KOPT-K1 (cell line): ENCODE measurements at regions not wholly inside any gene's neighbourhood (a gene's known extent, or its start where the extent isn't known, plus 50 kb on each side); places are given as distances from the start of the nearest gene placed in this dataset.
"Not testable (repeated sequence)": the region's sequence is repeated elsewhere in the genome, so short reads cannot be mapped to it uniquely, and the experiment has no call there.

Source experiments
- H3K27ac ChIP-seq: fragments of 200-600 bp; sonication (generic); 2 replicates; pipeline ENCODE4 v1.5.1; 2016; ENCODE audit warnings: antibody characterized with exemption, mild to moderate bottlenecking, low read depth, low read length; ENCODE audit not compliant: poor library complexity, severe bottlenecking
- H3K36me3 ChIP-seq: fragments of 200-600 bp; sonication (generic); 2 replicates; pipeline ENCODE4 v1.5.1; 2017; ENCODE audit warnings: antibody characterized with exemption, mild to moderate bottlenecking, low read length, moderate library complexity; ENCODE audit not compliant: insufficient read depth
- H3K9me3 ChIP-seq: fragments of 200-600 bp; sonication (generic); 2 replicates; pipeline ENCODE4 v1.5.1; 2017; ENCODE audit warnings: antibody characterized with exemption, low read length, mild to moderate bottlenecking; ENCODE audit not compliant: insufficient read depth, poor library complexity, severe bottlenecking

DNA sequence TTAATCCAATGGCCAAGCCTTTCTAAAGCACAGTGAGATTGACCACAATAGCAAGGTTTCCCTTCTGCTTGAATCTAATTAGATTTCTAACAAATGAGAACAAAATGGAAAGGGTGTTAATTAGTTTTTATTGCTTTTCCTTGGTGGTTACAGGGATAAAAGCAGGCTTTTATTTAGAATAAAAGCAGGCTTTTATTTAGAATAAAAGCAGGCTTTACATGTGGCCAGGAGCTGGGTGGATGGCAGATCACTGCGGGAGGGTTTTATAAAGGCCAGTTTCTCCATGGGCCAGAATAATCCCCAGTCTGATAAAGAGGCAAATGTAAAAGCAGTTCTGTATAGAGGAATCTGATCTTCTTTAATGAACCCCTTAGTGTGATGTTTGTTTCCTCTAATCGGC lies 470.2 kb downstream of the TMEM232 start:
- no peaks in the 10 kb centered on the region for H3K9me3 ChIP-seq
- H3K36me3 ChIP-seq = no peaks in the 10 kb centered on the region
- no peak overlapping the region for H3K27ac ChIP-seq

GRCh38 chr5:110257971-110258370 lies 468.5 kb downstream of the TMEM232 start:
- Histone ChIP-seq H3K9me3 (no peaks in the 10 kb centered on the region), H3K27ac (no peak overlapping the region), H3K36me3 (no peaks in the 10 kb centered on the region)

DNA sequence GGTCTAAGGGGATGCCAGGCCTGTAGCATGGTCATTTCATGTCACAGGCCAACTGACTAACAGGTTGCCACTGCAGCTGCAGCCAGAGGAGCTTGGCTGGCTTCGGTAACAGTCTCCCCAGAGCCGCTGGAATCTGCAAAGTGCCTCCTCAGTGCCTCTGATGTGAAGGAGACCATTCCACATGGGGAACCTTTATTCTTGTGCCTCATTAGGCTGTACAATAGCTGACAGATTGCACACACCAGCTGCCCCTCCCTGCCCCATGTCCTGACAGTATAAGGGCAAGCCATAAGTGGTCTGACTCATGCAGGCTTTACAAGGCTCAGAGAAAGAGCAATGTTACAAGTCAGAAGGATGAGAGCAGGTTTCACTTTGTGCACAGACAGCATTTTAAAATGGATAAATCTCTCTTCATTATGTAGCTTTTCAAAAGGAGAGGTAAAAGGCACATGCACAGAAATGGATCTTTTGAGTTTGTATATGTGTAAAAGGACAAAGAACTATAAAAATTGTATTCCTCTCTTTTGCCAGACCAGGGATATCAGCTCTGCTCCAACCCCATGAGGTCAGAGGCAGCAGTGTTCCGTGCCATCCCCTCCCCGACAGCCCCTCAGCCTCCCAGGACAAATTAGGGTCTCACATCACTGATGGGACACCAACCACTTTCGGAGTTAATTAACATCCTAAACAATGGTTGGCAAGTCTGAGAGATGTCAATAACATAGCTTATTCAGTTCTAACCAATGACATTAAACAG lies 467.8 kb downstream of the TMEM232 start:
- no peaks in the 10 kb centered on the region for H3K36me3 ChIP-seq

DNA sequence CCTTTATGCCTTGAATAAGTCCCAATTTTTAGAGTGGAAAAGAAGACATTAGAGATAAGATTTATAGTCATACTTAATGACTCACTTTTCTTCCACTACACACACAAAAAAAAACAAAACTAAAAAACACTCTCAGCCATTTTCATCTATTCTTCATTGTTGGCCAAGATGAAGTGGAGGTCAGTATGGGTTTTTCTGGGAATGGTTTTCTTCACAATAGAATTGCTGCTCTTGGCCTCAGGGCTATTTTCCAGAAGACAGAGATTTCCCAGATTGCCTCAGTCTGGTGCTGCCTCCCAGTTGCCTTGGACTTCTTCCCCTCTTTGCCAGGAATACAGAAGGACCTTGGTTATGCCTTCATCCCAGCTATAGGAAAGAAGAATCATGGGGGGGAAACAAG lies 463.7 kb downstream of the TMEM232 start:
- H3K36me3 ChIP-seq = no peaks in the 10 kb centered on the region
- H3K27ac ChIP-seq = no peak overlapping the region
- H3K9me3 ChIP-seq = no peaks in the 10 kb centered on the region

More for the DNA sequence above, 467.8 kb downstream of the TMEM232 start:
- Histone ChIP-seq H3K27ac (no peak overlapping the region), H3K9me3 (no peaks in the 10 kb centered on the region)

DNA sequence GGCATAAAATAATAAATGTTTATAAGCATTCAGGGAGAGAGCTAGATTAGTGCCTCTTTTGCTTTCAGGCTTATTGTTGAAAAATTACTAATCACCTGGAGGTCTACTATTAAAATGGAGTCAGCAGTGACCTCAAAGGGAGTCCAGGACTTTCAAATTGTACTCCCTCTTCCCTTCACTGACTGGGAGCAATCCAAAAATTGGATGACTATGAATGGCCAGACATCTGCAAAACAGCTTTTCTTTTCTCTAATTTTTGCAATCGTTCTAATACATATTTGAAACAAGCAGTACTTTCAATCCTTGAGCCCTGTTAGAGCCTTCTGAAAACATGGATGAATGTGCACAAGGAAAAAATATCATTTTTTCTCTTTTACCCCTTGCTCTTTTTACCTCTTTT lies 461.8 kb downstream of the TMEM232 start:
- Histone ChIP-seq H3K27ac (no peak overlapping the region), H3K36me3 (no peaks in the 10 kb centered on the region), H3K9me3 (no peaks in the 10 kb centered on the region)

- H3K9me3 ChIP-seq = no peaks in the 10 kb centered on the region
- H3K27ac ChIP-seq = no peak overlapping the region
- no peaks in the 10 kb centered on the region for H3K36me3 ChIP-seq
Observed at GRCh38 chr5:110265162-110265561, 461.3 kb downstream of the TMEM232 start.

- Histone ChIP-seq H3K36me3 (no peaks in the 10 kb centered on the region), H3K9me3 (no peaks in the 10 kb centered on the region), H3K27ac (no peak overlapping the region)
Observed at GRCh38 chr5:110267714-110268113, 458.8 kb downstream of the TMEM232 start.

DNA sequence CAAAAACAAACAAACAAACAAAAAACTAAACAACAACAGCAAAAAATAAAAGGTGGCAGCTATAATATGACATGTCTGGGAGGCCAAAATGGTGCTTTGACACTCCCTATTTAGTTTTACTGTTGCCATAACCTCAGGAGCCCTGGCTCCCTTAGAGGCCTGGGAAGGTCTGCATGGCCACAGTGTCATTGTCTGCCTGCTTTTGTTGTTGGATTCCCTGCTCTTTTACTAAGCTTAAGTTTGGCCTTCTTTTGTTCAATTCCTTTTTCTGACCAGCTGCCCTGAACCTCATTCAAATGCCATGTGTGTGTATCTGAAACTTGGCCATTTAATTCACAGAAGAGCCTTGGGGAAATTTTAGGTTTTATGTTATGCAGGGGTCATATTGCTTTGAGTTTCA lies 458.2 kb downstream of the TMEM232 start:
- Histone ChIP-seq H3K9me3 (no peaks in the 10 kb centered on the region), H3K27ac (no peak overlapping the region)

DNA sequence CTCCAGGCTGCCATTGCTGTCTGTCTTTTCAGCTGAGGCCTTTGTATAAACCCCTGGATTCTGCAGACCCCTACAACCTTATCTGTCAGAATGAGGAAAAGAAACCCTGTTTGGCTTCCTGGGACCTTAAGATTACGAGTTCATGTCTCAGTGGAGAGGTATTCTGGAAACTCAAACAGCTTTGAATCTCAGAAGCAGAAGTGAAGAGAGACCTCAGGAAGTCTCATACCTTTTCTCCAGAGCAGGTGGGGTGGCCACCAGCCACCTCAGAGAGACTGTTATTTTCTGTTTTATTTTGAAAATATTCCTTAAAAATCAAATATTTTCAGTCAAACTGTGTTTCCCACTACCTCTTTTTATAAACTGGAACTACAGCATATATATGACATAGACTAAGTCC lies 457.5 kb downstream of the TMEM232 start:
- no peak overlapping the region for H3K27ac ChIP-seq
- H3K9me3 ChIP-seq = no peaks in the 10 kb centered on the region
- no peaks in the 10 kb centered on the region for H3K36me3 ChIP-seq

More for the DNA sequence above, 458.2 kb downstream of the TMEM232 start:
- H3K36me3 ChIP-seq = no peaks in the 10 kb centered on the region

DNA sequence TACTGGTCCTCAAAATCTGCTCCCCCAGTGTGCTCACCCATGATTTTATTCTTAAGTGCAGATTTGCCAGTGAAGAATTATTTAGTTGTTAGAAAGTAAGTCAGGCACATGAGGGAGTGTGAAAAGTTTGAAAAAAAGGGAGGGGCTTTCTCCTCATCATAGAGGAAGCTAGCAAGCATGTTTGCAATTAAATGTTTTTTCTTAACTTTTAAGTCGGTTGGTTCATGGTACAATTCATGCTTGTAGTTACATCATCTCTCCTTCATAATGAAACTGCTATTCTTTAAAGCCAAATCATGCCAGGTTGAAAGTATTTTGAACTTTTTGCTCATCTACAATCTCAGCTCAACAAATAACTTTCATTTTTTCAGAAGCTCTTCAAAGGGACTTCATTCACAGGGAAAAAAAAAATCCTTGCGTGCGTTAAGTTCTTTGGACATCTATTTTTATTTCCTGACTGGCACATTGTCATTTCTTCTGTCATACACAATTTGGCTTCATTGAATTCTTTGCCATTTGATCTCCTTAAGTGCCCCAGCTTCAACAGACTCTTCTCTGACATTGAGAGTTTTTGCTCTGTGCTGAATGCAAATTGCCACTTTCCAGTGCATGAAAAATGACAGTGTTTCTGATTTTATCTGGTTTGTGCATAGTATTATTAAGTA lies 456.9 kb downstream of the TMEM232 start:
- Histone ChIP-seq H3K27ac (no peak overlapping the region), H3K9me3 (no peaks in the 10 kb centered on the region), H3K36me3 (no peaks in the 10 kb centered on the region)

DNA sequence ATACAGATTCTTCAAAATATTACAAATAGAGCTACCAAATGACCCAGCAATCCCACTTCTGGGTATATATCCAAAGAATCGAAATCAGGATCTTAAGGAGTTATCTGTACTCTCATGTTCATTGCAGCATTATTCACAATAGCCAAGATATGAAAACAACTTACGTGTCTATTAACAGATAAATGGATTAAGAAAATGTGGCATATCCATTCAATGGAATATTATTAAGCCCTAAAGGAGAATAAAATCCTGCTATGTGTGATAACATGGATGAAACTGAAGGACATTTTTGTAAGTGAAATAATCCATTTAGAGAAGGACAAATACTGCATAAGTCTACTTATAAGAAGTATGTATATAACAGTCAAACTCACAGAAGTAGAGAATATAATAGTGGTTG lies 450.6 kb downstream of the TMEM232 start:
- Histone ChIP-seq H3K9me3 (peaks cover 7% of the 10 kb centered on the region), H3K36me3 (no peaks in the 10 kb centered on the region), H3K27ac (no peak overlapping the region)

- H3K36me3 ChIP-seq, H3K27ac ChIP-seq, H3K9me3 ChIP-seq: not testable (repeated sequence)
Observed at GRCh38 chr5:110278449-110278848, 448.0 kb downstream of the TMEM232 start.

GRCh38 chr5:110284121-110284520 lies 442.4 kb downstream of the TMEM232 start:
- H3K36me3 ChIP-seq, H3K27ac ChIP-seq: not testable (repeated sequence)
- peaks cover 28% of the 10 kb centered on the region for H3K9me3 ChIP-seq

GRCh38 chr5:110288766-110289511 lies 437.5 kb downstream of the TMEM232 start:
- H3K9me3 ChIP-seq = peaks cover 25% of the 10 kb centered on the region
- H3K27ac ChIP-seq = no peak overlapping the region
- H3K36me3 ChIP-seq = no peaks in the 10 kb centered on the region

DNA sequence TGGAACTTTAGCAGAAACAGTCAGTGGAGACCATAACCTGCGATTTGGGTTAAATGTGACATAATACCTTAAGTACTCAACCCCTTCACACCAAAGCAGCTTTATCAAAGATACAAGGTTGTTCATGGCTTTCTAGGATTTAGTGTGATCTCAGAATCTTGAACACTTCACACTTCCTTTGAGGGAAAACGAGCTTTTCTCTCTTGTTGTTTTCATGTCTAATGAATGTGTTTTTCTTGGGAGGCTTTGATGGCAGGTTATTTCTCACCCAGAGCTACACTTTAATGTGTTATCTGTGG lies 437.0 kb downstream of the TMEM232 start:
- H3K36me3 ChIP-seq = no peaks in the 10 kb centered on the region
- no peak overlapping the region for H3K27ac ChIP-seq
- peaks cover 20% of the 10 kb centered on the region for H3K9me3 ChIP-seq
